WTC11 (cell line): ENCODE measurements at regions not wholly inside any gene's neighbourhood (a gene's known extent, or its start where the extent isn't known, plus 50 kb on each side); places are given as distances from the start of the nearest gene placed in this dataset.

Source experiments
- ATAC-seq: fragments of 200-7000 bp; cut with Tn5 transposase; 2 replicates; pipeline ENCODE4 v1.10.0; 2021; ENCODE audit warnings: mild to moderate bottlenecking, moderate library complexity
- CTCF ChIA-PET: fragments of 300-600 bp; sonication (Branson Sonifier 250); formaldehyde crosslinking; loops from one replicate; lab custom pipeline; 2021; ENCODE audit warnings: antibody characterized with exemption; lab: Charles Lee
- POLR2A ChIA-PET: fragments of 350-600 bp; sonication (Branson Sonifier 250); formaldehyde crosslinking; loops from one replicate; lab custom pipeline; 2021; ENCODE audit warnings: antibody characterized with exemption; lab: Charles Lee
- DNase-seq: peaks from one replicate; pipeline ENCODE4 v3.0.0; 2021; ENCODE audit warnings: low spot score
- H3K27ac Mint-ChIP-seq: 2 replicates; pipeline ENCODE4 v1.8.0; 2021; ENCODE audit warnings: mixed read lengths
- H3K27me3 Mint-ChIP-seq: 2 replicates; pipeline ENCODE4 v1.8.0; 2021; ENCODE audit warnings: low read depth, mild to moderate bottlenecking, moderate library complexity, mixed read lengths
- H3K36me3 Mint-ChIP-seq: 2 replicates; pipeline ENCODE4 v1.8.0; 2021; ENCODE audit warnings: mixed read lengths
- H3K4me1 Mint-ChIP-seq: 2 replicates; pipeline ENCODE4 v1.8.0; 2022; ENCODE audit warnings: mixed read lengths
- H3K4me3 Mint-ChIP-seq: 2 replicates; pipeline ENCODE4 v1.8.0; 2021; ENCODE audit warnings: mild to moderate bottlenecking, moderate library complexity, mixed read lengths
- H3K9me3 Mint-ChIP-seq: 2 replicates; pipeline ENCODE4 v1.8.0; 2021; ENCODE audit warnings: mixed read lengths
- AR ChIP-seq: fragments of 250-450 bp; sonication (Bioruptor Pico); IDR thresholded peaks from 2 replicates; pipeline ENCODE4 v1.9.0; 2021; ENCODE audit warnings: mild to moderate bottlenecking
- ATF1 ChIP-seq: sonication (generic); formaldehyde crosslinking; IDR thresholded peaks from 2 replicates; pipeline ENCODE4 v1.8.1; 2023; ENCODE audit warnings: mild to moderate bottlenecking, moderate library complexity, missing genetic modification reagents
- ATF2 ChIP-seq: sonication (generic); formaldehyde crosslinking; IDR thresholded peaks from 2 replicates; pipeline ENCODE4 v1.8.1; 2022; ENCODE audit warnings: low read depth, missing genetic modification reagents, borderline replicate concordance
- CREB1 ChIP-seq: sonication (generic); formaldehyde crosslinking; IDR thresholded peaks from 2 replicates; pipeline ENCODE4 v1.8.0; 2023; ENCODE audit warnings: mild to moderate bottlenecking, missing genetic modification reagents
- E2F1 ChIP-seq: sonication (generic); formaldehyde crosslinking; IDR thresholded peaks from 2 replicates; pipeline ENCODE4 v1.8.0; 2022; ENCODE audit warnings: mild to moderate bottlenecking, missing genetic modification reagents
- E2F5 ChIP-seq: sonication (generic); formaldehyde crosslinking; IDR thresholded peaks from 2 replicates; pipeline ENCODE4 v1.8.1; 2022; ENCODE audit warnings: mild to moderate bottlenecking, moderate library complexity, missing genetic modification reagents
- EMX1 ChIP-seq: fragments of 250-450 bp; sonication (Bioruptor Pico); IDR thresholded peaks from 2 replicates; pipeline ENCODE4 v1.8.0; 2021; ENCODE audit warnings: mild to moderate bottlenecking
- ETV6 ChIP-seq: sonication (generic); formaldehyde crosslinking; IDR thresholded peaks from 2 replicates; pipeline ENCODE4 v1.8.1; 2022; ENCODE audit warnings: mild to moderate bottlenecking, missing genetic modification reagents
- FOXK1 ChIP-seq: sonication (generic); formaldehyde crosslinking; IDR thresholded peaks from 2 replicates; pipeline ENCODE4 v1.8.0; 2022; ENCODE audit warnings: mild to moderate bottlenecking, moderate library complexity, missing genetic modification reagents
- FOXP1 ChIP-seq: sonication (generic); formaldehyde crosslinking; IDR thresholded peaks from 2 replicates; pipeline ENCODE4 v1.8.0; 2022; ENCODE audit warnings: missing genetic modification reagents, mild to moderate bottlenecking, moderate library complexity, borderline replicate concordance
- FOXP4 ChIP-seq: sonication (generic); formaldehyde crosslinking; IDR thresholded peaks from 2 replicates; pipeline ENCODE4 v1.8.0; 2022; ENCODE audit warnings: mild to moderate bottlenecking, missing genetic modification reagents
- GRHL2 ChIP-seq: fragments of 250-450 bp; sonication (Bioruptor Pico); IDR thresholded peaks from 2 replicates; pipeline ENCODE4 v1.8.0; 2022; ENCODE audit warnings: mild to moderate bottlenecking, moderate library complexity; ENCODE audit not compliant: insufficient replicate concordance, severe bottlenecking
- JAZF1 ChIP-seq: fragments of 250-450 bp; sonication (Bioruptor Pico); IDR thresholded peaks from 2 replicates; pipeline ENCODE4 v1.9.0; 2021; ENCODE audit warnings: moderate library complexity, mild to moderate bottlenecking, inconsistent platforms
- NFATC4 ChIP-seq: fragments of 250-450 bp; sonication (Bioruptor Pico); IDR thresholded peaks from 2 replicates; pipeline ENCODE4 v1.9.0; 2021; ENCODE audit warnings: mild to moderate bottlenecking
- NFE2L1 ChIP-seq: sonication (generic); formaldehyde crosslinking; IDR thresholded peaks from 2 replicates; pipeline ENCODE4 v1.8.1; 2023; ENCODE audit warnings: missing genetic modification reagents
- NR1H2 ChIP-seq: sonication (generic); formaldehyde crosslinking; IDR thresholded peaks from 2 replicates; pipeline ENCODE4 v1.9.0; 2021; ENCODE audit warnings: mild to moderate bottlenecking, moderate library complexity, missing genetic modification reagents
- SP1 ChIP-seq: sonication (generic); formaldehyde crosslinking; conservative IDR thresholded peaks from 2 replicates; pipeline ENCODE4 v1.8.1; 2022; ENCODE audit warnings: missing genetic modification reagents
- TCF7 ChIP-seq: sonication (generic); formaldehyde crosslinking; IDR thresholded peaks from 2 replicates; pipeline ENCODE4 v1.8.0; 2022; ENCODE audit warnings: mild to moderate bottlenecking, low read depth, missing genetic modification reagents, moderate library complexity
- ZBTB21 ChIP-seq: sonication (generic); formaldehyde crosslinking; IDR thresholded peaks from 2 replicates; pipeline ENCODE4 v1.8.1; 2023; ENCODE audit warnings: mild to moderate bottlenecking, missing genetic modification reagents, borderline replicate concordance
- ZNF138 ChIP-seq: sonication (generic); formaldehyde crosslinking; conservative IDR thresholded peaks from 2 replicates; pipeline ENCODE4 v1.8.1; 2022; ENCODE audit warnings: mild to moderate bottlenecking, moderate library complexity, missing genetic modification reagents
- ZNF317 ChIP-seq: sonication (generic); formaldehyde crosslinking; IDR thresholded peaks from 2 replicates; pipeline ENCODE4 v1.8.1; 2023; ENCODE audit warnings: low read depth, mild to moderate bottlenecking, moderate library complexity, missing genetic modification reagents, borderline replicate concordance
- ZNF423 ChIP-seq: fragments of 250-450 bp; sonication (Bioruptor Pico); IDR thresholded peaks from 2 replicates; pipeline ENCODE4 v2.1.2; 2022; ENCODE audit warnings: mild to moderate bottlenecking, moderate library complexity

- POLR2A ChIA-PET: no interaction called here
- Mint-ChIP-seq H3K27me3 (peaks cover 9% of the 10 kb centered on the region), H3K4me3 (no peak overlapping the region), H3K27ac (no peak overlapping the region)
- CTCF ChIA-PET: no interaction called here
- DNase-seq: no peak
- ATAC-seq: no peak
- TF ChIP-seq ZNF317 (CRISPR knock-in tag) (no peak), TCF7 (CRISPR knock-in tag) (no peak)
- TF ChIP-seq, all 79 proteins: peak for 0
- H3K36me3 Mint-ChIP-seq: no peaks in the 10 kb centered on the region
- peaks cover 10% of the 10 kb centered on the region for H3K4me1 Mint-ChIP-seq
- H3K9me3 Mint-ChIP-seq: peaks cover 18% of the 10 kb centered on the region
Observed at GRCh38 chr3:43203022-43203421, 83.3 kb upstream of the SNRK start.

- H3K27me3 Mint-ChIP-seq: peaks cover 9% of the 10 kb centered on the region
- ChIA-PET POLR2A (no interaction called here), CTCF (no interaction called here)
- ATAC-seq (no peak), DNase-seq (no peak)
- peaks cover 23% of the 10 kb centered on the region for H3K9me3 Mint-ChIP-seq
- no peak overlapping the region for H3K4me3 Mint-ChIP-seq
- TF ChIP-seq ZNF138 (CRISPR knock-in tag) (no peak), E2F1 (CRISPR knock-in tag) (no peak), AR (no peak), ZBTB21 (CRISPR knock-in tag) (no peak), SP1 (CRISPR knock-in tag) (no peak), FOXP4 (no peak), ZNF423 (CRISPR knock-in tag) (no peak), E2F5 (CRISPR knock-in tag) (no peak), TCF7 (CRISPR knock-in tag) (no peak), CREB1 (CRISPR knock-in tag) (no peak), JAZF1 (CRISPR knock-in tag) (no peak), FOXP1 (CRISPR knock-in tag) (no peak), EMX1 (CRISPR knock-in tag) (no peak), NFE2L1 (CRISPR knock-in tag) (no peak)
- peaks cover 7% of the 10 kb centered on the region for H3K4me1 Mint-ChIP-seq
- no peaks in the 10 kb centered on the region for H3K36me3 Mint-ChIP-seq
- H3K27ac Mint-ChIP-seq: no peak overlapping the region
Observed at GRCh38 chr3:43201581-43201980, 84.8 kb upstream of the SNRK start.

- DNase-seq (no peak), ATAC-seq (no peak)
- peaks cover 9% of the 10 kb centered on the region for H3K27me3 Mint-ChIP-seq
- ChIA-PET CTCF (no interaction called here), POLR2A (no interaction called here)
- H3K9me3 Mint-ChIP-seq: peaks cover 23% of the 10 kb centered on the region
- H3K36me3 Mint-ChIP-seq: no peaks in the 10 kb centered on the region
- no peak overlapping the region for H3K4me3 Mint-ChIP-seq
- H3K27ac Mint-ChIP-seq: no peak overlapping the region
- H3K4me1 Mint-ChIP-seq: no peaks in the 10 kb centered on the region
- TF ChIP-seq GRHL2 (CRISPR knock-in tag): no peak
- no peak for TF ChIP-seq NR1H2 (CRISPR knock-in tag)
- TF ChIP-seq E2F5 (CRISPR knock-in tag): no peak
- no peak for TF ChIP-seq FOXK1 (CRISPR knock-in tag)
- TF ChIP-seq ETV6: no peak
- no peak for TF ChIP-seq ZNF138 (CRISPR knock-in tag)
- no peak for TF ChIP-seq EMX1 (CRISPR knock-in tag)
- TF ChIP-seq ATF2 (CRISPR knock-in tag): no peak
- no peak for TF ChIP-seq NFATC4 (CRISPR knock-in tag)
- no peak for TF ChIP-seq ATF1
- no peak for TF ChIP-seq JAZF1 (CRISPR knock-in tag)
Observed at GRCh38 chr3:43199645-43200306, 86.6 kb upstream of the SNRK start.
